HG02981 (cell line): ENCODE measurements at regions not wholly inside any gene's neighbourhood (a gene's known extent, or its start where the extent isn't known, plus 50 kb on each side); places are given as distances from the start of the nearest gene placed in this dataset.

Experiments used
- ATAC-seq: cut with Tn5 transposase; IDR thresholded peaks from one replicate; pipeline ENCODE4 v1.9.1; 2021; ENCODE audit warnings: mild to moderate bottlenecking, moderate library complexity; ENCODE audit not compliant: unreplicated experiment

GRCh38 chr2:146873056-146873455, 971.8 kb upstream of the ACVR2A start:
- no peak for ATAC-seq

- ATAC-seq, result no peak
Observed at GRCh38 chr2:146870691-146871090, 974.1 kb upstream of the ACVR2A start.

GRCh38 chr2:146869328-146869727, 975.5 kb upstream of the ACVR2A start:
- no peak for ATAC-seq

- ATAC-seq, result no peak
Observed at GRCh38 chr2:146868051-146868450, 976.8 kb upstream of the ACVR2A start.

GRCh38 chr2:146867477-146867986, 977.3 kb upstream of the ACVR2A start:
- no peak for ATAC-seq

- no peak for ATAC-seq
Observed at GRCh38 chr2:146853741-146854444, 990.9 kb upstream of the ACVR2A start.

- no peak for ATAC-seq
Observed at GRCh38 chr2:146852661-146853060, 992.2 kb upstream of the ACVR2A start.

GRCh38 chr2:146850746-146851145, 994.1 kb upstream of the ACVR2A start:
- ATAC-seq, result no peak

GRCh38 chr2:146847846-146848245, 997.0 kb upstream of the ACVR2A start:
- ATAC-seq, result no peak

- no peak for ATAC-seq
Observed at GRCh38 chr2:146844226-146844990, 1000.4 kb upstream of the ACVR2A start.

GRCh38 chr2:146837857-146838256, 1007.0 kb upstream of the ACVR2A start:
- no peak for ATAC-seq

GRCh38 chr2:146826388-146826787, 1018.4 kb upstream of the ACVR2A start:
- no peak for ATAC-seq

GRCh38 chr2:146821836-146822316, 1023.0 kb upstream of the ACVR2A start:
- no peak for ATAC-seq

- ATAC-seq, result no peak
Observed at GRCh38 chr2:146820672-146821071, 1024.2 kb upstream of the ACVR2A start.

- ATAC-seq, result no peak
Observed at GRCh38 chr2:146818122-146818521, 1026.7 kb upstream of the ACVR2A start.

GRCh38 chr2:146817613-146818012, 1027.2 kb upstream of the ACVR2A start:
- ATAC-seq, result no peak

- no peak for ATAC-seq
Observed at GRCh38 chr2:146814971-146815370, 1029.9 kb upstream of the ACVR2A start.

GRCh38 chr2:146807568-146808168, 1037.2 kb upstream of the ACVR2A start:
- ATAC-seq, result no peak

GRCh38 chr2:146806364-146807005, 1038.3 kb upstream of the ACVR2A start:
- ATAC-seq, result no peak

- ATAC-seq, result no peak
Observed at GRCh38 chr2:146804288-146804687, 1040.5 kb upstream of the ACVR2A start.

GRCh38 chr2:146801886-146802285, 1042.9 kb upstream of the ACVR2A start:
- no peak for ATAC-seq
